GM13977 (cell line): ENCODE measurements at regions not wholly inside any gene's neighbourhood (a gene's known extent, or its start where the extent isn't known, plus 50 kb on each side); places are given as distances from the start of the nearest gene placed in this dataset.

Experiments used
- DNase-seq: peaks from one replicate; pipeline ENCODE4 v3.0.0; 2012; ENCODE audit warnings: low spot score
- CTCF ChIP-seq: IDR thresholded peaks from 2 replicates; pipeline ENCODE4 v1.5.1; 2012; ENCODE audit warnings: mild to moderate bottlenecking, control low read depth; ENCODE audit not compliant: insufficient read depth; ENCODE audit errors: extremely low read depth, missing control alignments
- in situ Hi-C: fragments of 300-500 bp; cut with MboI; formaldehyde crosslinking; loops from one replicate; pipeline ENCODE4 v1.12.0; 2022; ENCODE audit warnings: low sequenced_read_pairs, low pct_unique_long_range_greater_than_20kb, mixed read lengths, inconsistent platforms; ENCODE audit not compliant: unreplicated experiment

GRCh38 chr2:187017438-187017837, 168.5 kb upstream of the ZSWIM2 start:
- no peak for DNase-seq
- no peak for TF ChIP-seq CTCF
- in situ Hi-C loops, result no loop called here

GRCh38 chr2:187013058-187013457, 164.1 kb upstream of the ZSWIM2 start:
- in situ Hi-C loops, result no loop called here
- no peak for DNase-seq
- no peak for TF ChIP-seq CTCF

- TF ChIP-seq CTCF, result no peak
- in situ Hi-C loops, result no loop called here
- DNase-seq, result no peak
Measured at GRCh38 chr2:187011206-187011832, 162.3 kb upstream of the ZSWIM2 start.

- in situ Hi-C loops, result no loop called here
- TF ChIP-seq CTCF, result no peak
- no peak for DNase-seq
Measured at GRCh38 chr2:187009483-187010239, 160.7 kb upstream of the ZSWIM2 start.

- no peak for TF ChIP-seq CTCF
- no peak for DNase-seq
- in situ Hi-C loops, result no loop called here
Measured at GRCh38 chr2:187008111-187008510, 159.1 kb upstream of the ZSWIM2 start.

- no peak for DNase-seq
- TF ChIP-seq CTCF, result no peak
- in situ Hi-C loops, result no loop called here
Measured at GRCh38 chr2:187003611-187004010, 154.6 kb upstream of the ZSWIM2 start.
